HG03095 (cell line): ENCODE measurements at regions not wholly inside any gene's neighbourhood (a gene's known extent, or its start where the extent isn't known, plus 50 kb on each side); places are given as distances from the start of the nearest gene placed in this dataset.
"Not testable (repeated sequence)": the region's sequence is repeated elsewhere in the genome, so short reads cannot be mapped to it uniquely, and the experiment has no call there.

Experiments
- ATAC-seq: cut with Tn5 transposase; IDR thresholded peaks from one replicate; pipeline ENCODE4 v1.9.1; 2021; ENCODE audit warnings: moderate library complexity; ENCODE audit not compliant: unreplicated experiment

DNA sequence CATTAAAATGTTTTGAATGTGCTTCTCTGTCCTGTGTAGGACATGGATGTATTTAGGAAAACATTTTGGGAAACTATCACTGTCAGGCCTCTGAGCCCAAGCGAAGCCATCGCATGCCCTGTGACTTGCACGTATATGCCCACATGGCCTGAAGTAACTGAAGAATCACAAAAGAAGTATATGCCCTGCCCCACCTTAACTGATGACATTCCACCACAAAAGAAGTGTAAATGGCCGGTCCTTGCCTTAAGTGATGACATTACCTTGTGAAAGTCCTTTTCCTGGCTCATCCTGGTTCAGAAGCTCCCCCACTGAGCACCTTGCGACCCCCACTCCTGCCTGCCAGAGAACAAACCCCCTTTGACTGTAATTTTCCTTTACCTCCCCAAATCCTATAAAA, 191.1 kb upstream of the MEIS1 start:
- ATAC-seq, result not testable (repeated sequence)

DNA sequence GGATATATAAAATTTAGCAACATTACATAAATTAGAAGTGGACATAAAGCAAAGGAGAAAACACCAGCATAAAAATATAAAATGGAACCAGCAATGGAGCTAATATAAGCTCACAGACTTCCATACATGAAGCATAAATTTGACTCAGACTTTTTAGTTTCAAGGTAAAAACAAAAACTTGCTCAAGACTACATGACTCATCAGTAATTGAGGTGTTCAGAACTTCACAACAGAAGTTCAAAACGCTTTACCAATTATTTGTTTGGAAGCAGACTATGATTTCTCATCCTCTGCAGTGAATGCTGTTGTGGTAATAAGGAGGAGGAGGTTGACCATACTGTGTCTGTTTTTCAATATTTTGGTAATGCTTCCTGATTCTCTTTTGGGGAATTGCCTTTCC, 192.0 kb upstream of the MEIS1 start:
- ATAC-seq, result not testable (repeated sequence)

DNA sequence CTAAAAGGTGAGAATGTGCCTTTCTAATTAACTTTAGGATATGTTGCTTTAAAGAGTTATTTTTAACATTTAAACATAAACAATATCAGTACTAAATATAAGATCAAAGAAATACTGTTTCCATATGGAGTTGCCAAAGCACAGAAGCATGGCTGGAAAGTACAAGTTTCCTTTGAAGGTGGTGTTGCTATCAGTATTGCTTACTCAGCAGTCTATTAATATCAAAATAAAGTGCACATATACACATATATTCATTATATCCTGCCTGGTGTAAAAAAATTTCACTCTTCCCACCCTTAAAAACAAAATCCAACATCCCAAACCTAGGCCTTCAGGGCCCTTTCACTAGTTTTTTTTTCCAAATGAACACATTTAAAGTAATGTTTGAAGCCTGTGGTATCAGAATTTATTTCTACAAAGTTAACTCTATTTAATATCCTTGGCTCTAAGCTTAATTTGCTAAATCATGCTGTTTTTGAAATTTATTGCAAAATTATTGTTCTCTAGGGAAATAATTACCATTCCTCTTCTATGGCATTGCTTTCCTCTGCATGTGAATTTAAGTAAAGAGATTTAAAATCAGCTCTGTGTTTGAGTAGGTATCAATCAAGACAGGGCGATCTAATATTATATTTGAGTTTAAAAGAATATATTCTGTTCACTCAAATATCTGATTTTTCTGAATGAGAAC, 192.7 kb upstream of the MEIS1 start:
- no peak for ATAC-seq

DNA sequence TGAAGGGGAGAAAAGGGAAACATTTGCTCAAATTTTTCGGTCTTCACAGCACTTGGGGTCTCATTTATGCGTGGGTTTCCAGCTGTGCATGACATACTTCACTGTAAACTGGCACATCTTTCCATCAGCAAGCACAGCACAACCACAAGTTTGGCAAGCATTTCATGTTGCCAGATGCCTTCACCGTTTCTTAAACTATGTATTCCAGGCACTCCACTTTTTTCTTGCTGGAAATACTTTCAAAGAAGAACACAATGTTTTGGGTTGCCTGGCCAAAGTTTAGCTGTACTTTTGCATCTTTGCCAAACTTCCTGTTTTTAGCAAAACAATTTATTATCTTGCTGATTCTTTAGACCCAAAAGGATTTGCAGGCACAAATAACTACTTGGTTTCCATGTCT, 194.6 kb upstream of the MEIS1 start:
- ATAC-seq, result no peak

DNA sequence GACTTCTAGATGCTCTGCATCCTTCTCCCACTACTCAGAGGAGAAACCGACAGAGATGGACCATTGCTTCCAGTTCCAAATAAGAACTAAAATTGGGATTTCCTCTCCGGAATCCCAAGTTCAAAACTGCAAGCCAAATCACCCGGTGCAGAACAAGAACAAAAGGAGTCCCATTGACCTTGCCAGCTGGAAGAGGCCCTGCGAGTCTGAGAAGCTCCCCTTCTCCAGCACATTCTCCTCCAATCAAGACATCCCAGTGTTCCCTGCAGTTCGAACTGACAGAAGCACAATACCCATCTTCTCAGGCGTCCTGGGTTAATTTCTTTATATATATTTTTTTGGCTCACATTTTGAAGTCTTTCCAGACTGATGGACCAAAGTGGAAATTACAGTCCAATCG, 195.3 kb upstream of the MEIS1 start:
- no peak for ATAC-seq

DNA sequence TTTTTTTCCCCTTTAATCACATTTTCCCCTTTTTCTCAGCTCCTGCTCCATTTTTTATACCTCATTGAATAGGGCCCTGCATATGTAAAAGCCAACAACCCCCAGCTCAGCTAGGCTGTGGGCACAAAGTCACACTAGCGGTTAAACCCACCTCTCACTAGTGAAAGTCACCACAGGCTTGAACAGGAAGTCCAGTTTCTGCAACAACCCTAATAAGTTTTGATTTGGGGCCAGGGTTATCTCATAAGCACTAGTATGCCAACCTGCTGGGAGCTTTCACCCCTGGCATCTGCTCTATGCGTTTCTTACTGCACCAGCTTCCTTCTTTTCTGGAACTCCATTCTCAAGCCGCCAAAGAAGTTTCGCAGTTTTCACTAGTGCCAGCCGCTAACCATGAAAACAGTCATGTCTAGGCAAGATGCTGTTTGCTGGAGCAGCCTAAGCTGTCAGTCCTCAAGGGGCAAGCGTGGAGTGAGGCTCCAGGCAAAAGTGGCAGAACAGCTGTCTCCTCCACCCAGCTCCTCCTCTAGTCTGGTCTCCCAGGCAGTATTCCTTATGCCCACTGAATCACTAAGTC, 197.0 kb upstream of the MEIS1 start:
- ATAC-seq, result no peak

DNA sequence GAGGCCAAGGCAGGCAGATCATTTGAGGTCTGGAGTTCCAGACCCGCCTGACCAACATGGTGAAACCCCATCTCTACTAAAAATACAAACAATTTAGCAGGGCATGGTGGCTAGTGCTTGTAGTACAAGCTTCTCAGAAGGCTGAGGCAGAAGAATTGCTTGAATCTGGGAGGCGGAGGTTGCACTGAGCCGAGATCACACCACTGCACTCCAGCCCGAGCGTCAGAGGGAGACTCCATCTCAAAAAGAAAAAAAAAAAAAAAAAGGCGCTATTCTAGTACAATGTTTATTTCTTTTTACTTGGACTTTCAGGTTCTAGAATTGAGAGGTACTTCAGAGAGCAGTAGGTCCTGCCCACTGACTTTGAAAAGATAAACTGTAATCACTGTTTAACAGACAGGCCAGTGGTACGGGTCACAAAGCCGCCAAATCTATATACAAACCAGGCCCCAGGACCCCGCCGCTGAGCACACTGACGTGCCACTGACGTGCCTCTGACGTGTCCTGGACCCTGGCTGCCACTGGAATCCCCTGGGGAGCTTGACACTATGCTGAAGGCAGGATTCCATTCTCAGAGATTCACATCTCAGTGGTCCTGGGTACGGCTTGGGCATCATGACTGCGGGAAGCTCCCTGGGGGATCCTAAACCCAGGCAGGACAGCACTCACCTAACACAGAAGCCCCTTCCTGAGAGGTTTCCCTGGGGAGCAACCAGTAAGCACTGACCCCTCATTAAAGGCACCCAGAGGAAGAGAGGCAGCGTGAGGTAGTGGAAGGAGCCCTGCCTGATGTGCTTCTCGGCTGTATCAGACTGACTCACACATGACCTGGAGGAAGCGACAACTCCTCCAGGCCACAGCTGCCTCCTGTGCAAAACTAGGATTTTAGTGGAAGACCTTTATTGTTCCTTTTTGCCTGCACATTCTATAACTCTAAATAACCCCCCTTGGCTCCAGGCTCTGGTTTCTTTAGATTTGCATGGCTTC, 197.8 kb upstream of the MEIS1 start:
- no peak for ATAC-seq

DNA sequence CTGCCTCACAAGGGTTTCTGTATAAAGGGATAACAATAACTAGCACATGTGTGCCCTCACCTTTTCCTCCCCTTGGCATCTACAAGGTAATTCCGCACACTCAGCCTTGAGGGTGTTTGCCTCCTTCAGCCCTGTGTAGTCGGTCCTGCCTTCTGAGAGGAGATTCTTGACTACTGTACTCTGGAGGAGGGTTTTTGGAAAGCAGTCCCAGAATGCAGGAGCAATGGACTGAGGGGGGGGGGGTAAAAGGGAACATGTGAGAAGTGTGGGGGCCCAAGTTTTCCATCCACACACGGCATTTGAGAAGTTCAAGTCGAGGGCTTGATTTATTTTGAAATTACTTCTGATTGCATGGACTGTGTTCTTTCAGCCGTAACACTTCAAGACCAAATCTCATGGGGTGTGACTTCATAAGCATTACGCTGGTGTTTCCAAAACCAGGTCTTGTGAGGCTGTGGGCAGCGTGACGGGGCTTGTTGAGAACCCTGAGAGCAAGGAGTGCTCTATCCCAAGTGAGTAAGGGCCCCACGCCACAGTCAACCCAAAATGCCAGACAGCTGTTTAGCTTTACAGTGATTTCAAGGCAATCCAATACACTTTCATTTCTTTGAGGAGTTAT, 198.7 kb upstream of the MEIS1 start:
- ATAC-seq, result no peak

DNA sequence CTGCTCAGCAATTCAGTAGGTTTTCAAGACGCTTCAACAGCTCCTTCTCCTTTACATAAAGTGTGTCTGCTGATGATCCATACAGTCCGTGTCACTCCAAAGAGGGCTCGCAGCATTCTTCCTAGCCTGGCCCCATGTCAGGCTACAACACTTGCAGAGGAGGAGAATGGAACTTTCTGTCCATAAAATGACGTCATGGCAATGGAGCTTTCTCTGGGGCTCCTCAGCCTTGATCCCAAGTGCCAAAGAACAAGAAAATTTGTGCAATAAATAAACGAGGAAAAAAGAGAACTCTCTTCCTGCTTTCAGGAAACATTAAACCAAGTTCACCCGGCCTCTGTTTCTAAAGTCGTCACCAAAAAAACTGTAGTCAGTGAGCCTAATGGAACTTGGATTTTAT, 199.5 kb upstream of the MEIS1 start:
- no peak for ATAC-seq

DNA sequence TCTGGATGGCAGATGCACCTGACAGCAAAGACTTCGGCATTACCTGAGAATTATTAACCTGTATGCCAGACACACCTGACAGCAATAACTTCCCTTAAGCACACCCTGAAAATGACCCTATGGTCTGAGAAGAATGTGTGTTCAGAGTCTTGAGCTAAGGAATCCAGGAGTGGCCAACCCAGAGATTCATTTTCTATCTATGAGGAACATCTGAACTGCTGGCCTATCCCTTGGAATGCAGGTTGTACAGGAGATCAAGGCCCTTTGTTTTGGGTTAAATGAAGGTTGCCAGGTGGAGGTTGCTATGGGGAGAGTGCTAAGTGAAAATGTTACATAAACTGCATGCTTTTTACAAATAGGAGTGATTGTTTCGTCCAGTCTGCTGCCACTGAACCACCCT, 200.9 kb upstream of the MEIS1 start:
- no peak for ATAC-seq

DNA sequence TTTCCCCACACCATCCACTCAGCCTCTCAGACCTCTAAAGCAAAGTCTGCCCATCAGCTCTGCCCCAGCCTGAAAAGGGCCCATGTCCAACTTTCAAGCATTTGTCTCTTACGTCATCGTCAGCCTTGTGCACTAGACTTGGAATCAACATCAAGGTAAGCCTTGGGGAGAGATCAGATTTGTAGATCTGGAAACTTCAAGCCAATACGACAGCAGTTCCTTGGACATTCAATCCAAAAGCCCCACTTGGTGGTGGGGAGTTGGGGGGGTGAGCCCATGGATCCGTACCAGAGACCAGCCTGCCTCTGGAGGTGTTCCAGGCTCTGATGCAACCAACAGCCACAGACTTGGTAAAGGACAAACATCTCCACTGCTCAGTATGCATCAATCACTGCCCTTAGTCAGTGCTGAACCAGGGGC, 206.8 kb upstream of the MEIS1 start:
- ATAC-seq, result no peak

DNA sequence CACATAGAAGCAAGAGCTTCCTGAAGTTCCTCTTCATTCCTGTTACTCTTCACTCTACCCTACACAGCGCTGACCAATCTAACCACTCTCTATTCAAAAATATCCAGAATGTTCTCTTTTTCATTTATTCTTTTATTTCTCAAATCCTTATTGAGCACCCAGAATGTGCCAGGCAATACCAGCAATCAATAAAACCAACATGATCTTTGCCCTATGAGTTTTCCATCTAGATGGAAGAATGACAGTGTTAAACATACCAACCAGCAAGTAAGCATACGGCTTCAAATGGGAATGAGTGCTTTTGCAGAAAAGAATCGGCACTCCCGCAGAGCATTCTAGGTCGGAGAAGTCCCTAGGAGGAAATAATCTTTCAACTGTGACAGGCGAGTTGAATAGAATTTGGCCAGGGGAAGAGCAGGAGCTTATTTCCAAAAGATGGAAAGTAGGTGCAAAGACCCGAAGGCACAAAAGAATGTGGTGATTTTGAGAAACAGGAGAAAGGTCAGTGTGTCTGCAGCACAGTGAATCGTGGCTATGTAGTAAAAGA, 217.8 kb upstream of the MEIS1 start:
- ATAC-seq, result no peak

DNA sequence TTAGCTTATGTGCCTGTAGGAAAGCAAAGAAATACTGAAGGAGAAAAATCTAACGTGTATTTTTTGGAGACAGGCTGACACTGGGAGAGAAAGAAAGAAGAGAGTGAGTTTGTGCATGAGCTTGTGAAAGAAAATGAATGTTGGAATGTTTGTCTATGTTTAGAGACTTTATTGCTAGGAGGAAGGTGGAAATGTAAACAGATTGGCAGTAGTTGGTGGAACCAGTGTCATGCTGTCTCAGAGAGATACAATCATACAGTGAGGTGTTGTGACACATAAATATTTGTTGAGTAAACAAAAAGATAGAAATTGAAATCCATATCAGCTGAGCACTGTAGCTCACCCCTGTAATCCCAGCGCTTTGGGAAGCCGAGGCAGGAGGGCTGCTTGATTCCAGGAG, 222.2 kb upstream of the MEIS1 start:
- no peak for ATAC-seq

DNA sequence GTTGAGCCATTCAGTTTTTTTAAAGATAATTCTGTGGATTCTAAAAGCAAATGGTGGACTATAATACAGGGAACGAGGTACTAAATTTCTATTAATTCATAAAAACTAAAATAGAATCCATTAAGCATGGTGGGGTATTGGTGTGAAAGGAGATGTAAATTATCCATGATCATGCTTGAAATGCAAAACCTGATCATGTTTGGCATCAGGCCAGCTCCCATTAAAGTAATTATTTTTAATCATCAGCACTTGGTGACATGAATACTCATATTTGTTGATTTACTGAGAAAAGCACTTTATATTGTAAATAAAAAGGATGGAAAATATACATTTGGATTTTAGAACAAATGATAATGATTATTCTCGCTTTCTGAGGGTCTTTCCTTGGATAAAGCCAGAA, 232.3 kb upstream of the MEIS1 start:
- no peak for ATAC-seq

DNA sequence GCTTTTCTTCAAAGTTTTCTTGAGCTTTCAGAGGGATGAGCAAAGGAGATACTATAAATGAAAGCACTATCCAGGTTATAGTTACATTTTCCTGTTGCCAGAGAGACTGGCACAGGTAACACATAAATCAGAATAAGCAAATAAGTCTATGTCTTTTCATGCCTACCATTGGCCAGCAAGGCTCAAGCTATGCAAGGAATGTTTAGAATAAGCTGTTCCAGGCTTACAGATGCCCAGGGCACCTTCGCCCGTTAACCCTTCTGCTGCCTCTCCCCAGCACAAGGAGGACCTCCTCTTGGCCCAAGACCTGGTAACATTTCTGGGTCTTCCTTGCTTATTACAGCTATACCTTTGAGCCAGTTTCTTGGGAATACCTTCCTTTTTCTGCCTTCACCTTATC, 233.7 kb upstream of the MEIS1 start:
- no peak for ATAC-seq

DNA sequence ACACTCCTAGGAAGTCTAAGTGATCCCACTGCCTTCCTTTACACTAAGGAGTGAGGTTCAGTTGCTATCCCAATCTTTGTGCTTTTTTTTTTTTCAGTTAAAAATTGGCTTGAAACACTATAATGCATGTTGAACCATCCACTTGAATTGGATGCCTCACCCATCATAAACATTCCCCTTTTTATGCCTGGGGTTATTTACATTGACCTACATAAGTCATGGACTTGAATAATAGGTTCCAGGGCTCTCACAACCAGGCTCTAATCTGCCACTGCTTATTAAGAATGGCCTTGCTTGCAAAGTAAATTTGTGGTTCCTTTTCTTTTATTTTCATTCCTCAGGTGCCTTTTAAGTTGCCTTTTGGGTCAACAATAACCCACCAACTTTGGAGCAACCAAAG, 236.1 kb upstream of the MEIS1 start:
- no peak for ATAC-seq

DNA sequence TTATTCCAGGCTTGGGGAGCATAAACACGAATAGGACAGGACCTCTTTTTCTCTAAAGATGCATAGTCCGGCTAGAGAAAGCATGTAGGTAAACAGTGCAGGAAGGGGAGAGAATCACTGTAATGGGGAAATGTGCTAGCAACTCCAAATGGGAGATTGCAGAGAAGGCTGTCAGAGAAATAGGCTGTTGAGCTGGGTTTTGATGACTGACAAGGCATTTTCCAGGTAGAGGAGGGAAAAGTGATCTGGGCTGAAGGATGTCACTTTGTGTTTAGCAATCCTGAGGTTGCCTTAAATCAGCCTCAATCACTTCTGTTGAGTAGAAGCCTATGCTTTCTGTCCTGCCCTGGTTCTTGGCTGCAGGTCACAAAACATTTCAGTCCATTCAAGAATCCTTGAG, 242.0 kb upstream of the MEIS1 start:
- ATAC-seq, result no peak

DNA sequence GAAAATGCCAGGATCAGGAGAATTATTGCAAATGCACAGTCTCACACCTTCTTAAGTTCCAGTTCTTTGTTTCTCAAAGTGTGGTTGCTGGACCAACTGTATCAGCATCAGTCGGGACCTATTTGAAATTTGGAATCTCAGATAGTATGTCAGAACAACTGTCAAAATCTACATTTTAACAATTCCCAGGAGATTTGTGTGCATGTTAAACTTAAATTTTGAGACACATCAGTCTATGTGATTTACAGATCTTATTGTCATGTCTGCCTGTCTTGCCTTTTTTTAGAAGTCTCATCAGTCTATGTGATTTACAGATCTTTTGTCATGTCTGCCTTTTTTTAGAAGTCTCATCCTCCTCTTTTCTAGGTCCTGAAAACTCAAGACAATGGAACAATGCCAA, 243.6 kb upstream of the MEIS1 start:
- no peak for ATAC-seq

DNA sequence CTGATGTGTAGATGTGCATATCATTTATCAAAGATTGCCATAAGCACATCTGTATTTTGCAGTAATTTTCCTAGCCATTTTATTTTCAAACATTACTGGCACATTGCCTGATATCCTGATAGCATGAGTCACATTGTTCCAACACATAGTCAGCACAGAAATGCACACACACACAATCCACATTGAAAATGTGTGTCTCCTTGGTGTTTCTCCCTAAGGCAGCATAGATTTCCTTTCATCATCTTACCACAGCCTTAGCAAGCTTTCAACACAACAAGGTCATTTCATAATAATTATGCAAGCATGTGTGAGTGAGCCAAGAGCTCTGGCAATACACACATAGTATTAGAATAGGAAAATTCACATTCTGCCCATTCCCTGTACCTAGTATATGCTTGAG, 245.4 kb upstream of the MEIS1 start:
- no peak for ATAC-seq

DNA sequence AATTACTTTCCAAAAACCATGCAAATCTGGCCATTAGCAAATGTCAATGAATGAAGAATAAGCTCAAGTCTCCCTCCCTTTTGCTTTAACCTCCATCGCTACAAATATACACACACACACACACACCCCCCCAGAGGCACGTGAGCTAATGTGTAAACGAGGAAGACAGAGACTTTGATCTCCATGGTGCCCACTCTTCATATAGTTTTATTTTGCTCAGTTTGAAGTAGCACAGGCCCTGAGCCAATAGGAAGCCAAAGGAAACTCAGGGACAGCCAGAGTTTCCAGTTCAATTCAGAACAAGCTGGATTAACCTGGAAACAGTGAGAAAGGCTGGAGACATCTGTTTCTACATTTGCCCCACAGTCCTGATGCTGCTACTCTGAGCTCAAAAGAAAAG, 248.4 kb upstream of the MEIS1 start:
- ATAC-seq, result no peak

DNA sequence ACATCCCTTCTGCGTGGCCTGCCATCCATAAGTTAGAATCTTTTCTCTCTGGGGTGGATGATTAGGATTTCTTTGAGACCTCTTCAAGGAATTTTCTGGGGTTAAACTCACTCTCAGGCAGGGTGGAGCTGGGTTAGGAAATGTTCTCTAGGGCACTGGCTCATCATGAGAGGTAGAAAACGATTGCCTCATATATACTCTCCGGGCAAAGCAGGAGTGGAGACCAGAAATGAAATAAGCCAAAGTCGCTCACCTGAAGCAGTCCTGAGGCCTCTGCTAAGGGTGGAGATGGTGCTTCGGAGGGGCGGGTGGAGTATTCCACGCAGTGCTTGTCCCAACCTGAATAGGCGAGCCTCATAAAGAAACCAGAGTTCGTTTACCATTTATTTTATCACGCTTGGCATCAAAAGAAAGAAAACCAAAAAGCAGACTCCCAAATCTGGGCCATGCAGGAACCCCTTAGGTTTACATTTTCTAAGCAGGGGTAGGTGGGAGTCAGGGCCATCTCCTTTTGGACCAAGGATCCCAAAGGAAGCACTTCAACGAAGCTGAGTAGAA, 249.3 kb upstream of the MEIS1 start:
- ATAC-seq, result no peak
